T-cell (primary cell): ENCODE measurements at regions not wholly inside any gene's neighbourhood (a gene's known extent, or its start where the extent isn't known, plus 50 kb on each side); places are given as distances from the start of the nearest gene placed in this dataset.

Experiments
- ATAC-seq, 4 experiments: fragments of 200-7000 bp in 3 of 4; fragments of 150-1000 bp in 1 of 4; cut with Tn5 transposase; replicated peaks in 1 of 4; 1 replicate in 3 of 4; 2 replicates in 1 of 4; pipeline ENCODE4 v1.10.0; 2021; ENCODE audit warnings: moderate library complexity in 3 of 4, mild to moderate bottlenecking in 2 of 4, moderate number of reproducible peaks in 1 of 4
- CTCF ChIA-PET, 2 donors: fragments of 300-600 bp; sonication (Branson Sonifier 250); formaldehyde crosslinking; loops; one replicate each; lab custom pipeline; 2022; ENCODE audit warnings: antibody characterized with exemption in 2 of 2; lab: Charles Lee
- POLR2A ChIA-PET, 2 donors: fragments of 300-600 bp; sonication (Branson Sonifier 250); formaldehyde crosslinking; loops; one replicate each; lab custom pipeline; 2022; ENCODE audit warnings: antibody characterized with exemption in 2 of 2; lab: Charles Lee
- DNase-seq, 35 experiments: peaks; one replicate each; pipeline versions ENCODE4 v3.0.0 to v3.0.0-alpha.2; 2013 to 2023
- H3K27ac ChIP-seq: one replicate; pipeline ENCODE4 v1.5.1; 2013; ENCODE audit warnings: low read length
- H3K27me3 ChIP-seq, 2 experiments: replicated peaks in 1 of 2; 1 replicate in 1 of 2; 2 replicates in 1 of 2; pipeline versions ENCODE4 v1.6.1 to v1.7.0; 2013; ENCODE audit warnings: low read length in 1 of 2, mixed read lengths in 1 of 2; ENCODE audit not compliant: control insufficient read depth in 2 of 2, insufficient read depth in 2 of 2; ENCODE audit errors: extremely low read depth in 1 of 2
- H3K36me3 ChIP-seq, 2 donors: 1 replicate in 1 of 2; 2 replicates in 1 of 2; pipeline versions ENCODE4 v1.6.1 to v1.7.0; 2013; ENCODE audit warnings: low read length in 1 of 2; ENCODE audit not compliant: control insufficient read depth in 2 of 2, insufficient read depth in 1 of 2; ENCODE audit errors: extremely low read depth in 1 of 2
- H3K4me1 ChIP-seq, 2 experiments: 1 replicate in 1 of 2; 2 replicates in 1 of 2; pipeline versions ENCODE4 v1.6.1 to v1.7.0; 2013; ENCODE audit warnings: low read length in 2 of 2, mixed read lengths in 1 of 2; ENCODE audit not compliant: insufficient read depth in 2 of 2, control insufficient read depth in 1 of 2; ENCODE audit errors: extremely low read depth in 1 of 2
- H3K4me3 ChIP-seq, 2 donors: 1 replicate in 1 of 2; 2 replicates in 1 of 2; pipeline versions ENCODE4 v1.5.1 to v1.7.0; 2013; ENCODE audit warnings: mild to moderate bottlenecking in 2 of 2, low read length in 1 of 2, moderate library complexity in 1 of 2; ENCODE audit not compliant: control insufficient read depth in 1 of 2; ENCODE audit errors: extremely low read depth in 1 of 2
- H3K9me3 ChIP-seq: 2 replicates; pipeline ENCODE4 v1.7.0; 2013
- H3K27ac Mint-ChIP-seq, 2 donors: one replicate each; pipeline ENCODE4 v1.8.0; 2020 to 2021; ENCODE audit warnings: mild to moderate bottlenecking in 2 of 2, mixed read lengths in 2 of 2
- H3K27me3 Mint-ChIP-seq, 2 donors: one replicate each; pipeline ENCODE4 v1.8.0; 2021 to 2022; ENCODE audit warnings: mixed read lengths in 2 of 2
- H3K36me3 Mint-ChIP-seq: one replicate; pipeline ENCODE4 v1.8.0; 2021; ENCODE audit warnings: mixed read lengths
- H3K4me1 Mint-ChIP-seq, 3 donors: one replicate each; pipeline ENCODE4 v1.8.0; 2020 to 2022; ENCODE audit warnings: mixed read lengths in 3 of 3, mild to moderate bottlenecking in 1 of 3
- H3K4me3 Mint-ChIP-seq, 3 donors: one replicate each; pipeline ENCODE4 v1.8.0; 2020 to 2022; ENCODE audit warnings: mild to moderate bottlenecking in 3 of 3, mixed read lengths in 3 of 3, moderate library complexity in 3 of 3
- H3K9me3 Mint-ChIP-seq, 3 donors: one replicate each; pipeline ENCODE4 v1.8.0; 2020 to 2022; ENCODE audit warnings: mixed read lengths in 3 of 3
- WGBS: methylation state at CpG from one replicate; pipeline ENCODE4 v1.1.5; 2013; ENCODE audit warnings: missing lambda C conversion rate; ENCODE audit not compliant: insufficient coverage; 5-methylcytosine and 5-hydroxymethylcytosine counted together

GRCh38 chrX:66410806-66411205 is 228.1 kb downstream of the EDA2R start:
- Mint-ChIP-seq H3K4me3 (no peak overlapping the region), H3K36me3 (no peaks in the 10 kb centered on the region), H3K27me3 (peaks cover 2 to 18% of the 10 kb centered on the region in 2 donors), H3K9me3 (no peaks in the 10 kb centered on the region), H3K4me1 (no peaks in the 10 kb centered on the region), H3K27ac (no peak overlapping the region)
- WGBS: no CpG with 5 or more reads among the region's 1 CpG
- Histone ChIP-seq H3K4me3 (no peak overlapping the region), H3K9me3 (no peaks in the 10 kb centered on the region), H3K36me3 (no peaks in the 10 kb centered on the region), H3K27ac (no peak overlapping the region), H3K4me1 (no peaks in the 10 kb centered on the region), H3K27me3 (no peaks in the 10 kb centered on the region)
- no peak for ATAC-seq
- POLR2A ChIA-PET: no interaction called here
- CTCF ChIA-PET: interaction anchor here (0.8 kb wide), 2 partner anchors 829 kb away, joined by 3 to 4 read pairs; no protein-coding TSS in a partner anchor
- no peak for DNase-seq
